ENCODE measurements at regions not wholly inside any gene's neighbourhood (a gene's known extent, or its start where the extent isn't known, plus 50 kb on each side); places are given as distances from the start of the nearest gene placed in this dataset.

- no peak for TF ChIP-seq ZBTB33 (IDR thresholded peaks at IDR 0.05; ENCODE audit: extremely low read depth, insufficient replicate concordance, low read length)
- no peak for TF ChIP-seq EZH2 (IDR thresholded peaks at IDR 0.05)
- TF ChIP-seq ZNF274 (IDR thresholded peaks at IDR 0.05; ENCODE audit: low read depth, low read length): no peak
- no peak for TF ChIP-seq CTCF (IDR thresholded peaks at IDR 0.05 in 2 of 3, conservative IDR thresholded peaks at IDR 0.05 in 1 of 3; ENCODE audit: borderline replicate concordance in 1 of 3, insufficient read depth in 1 of 3, low read depth in 2 of 3, low read length in 2 of 3)
- TF ChIP-seq POLR2A (IDR thresholded peaks at IDR 0.05; ENCODE audit: borderline replicate concordance, extremely low read depth, insufficient read depth, insufficient read length): no peak
These were observed 152.2 kb upstream of the OR4E1 start (continued) for GRCh38 chr14:21825845-21826244.

- Histone ChIP-seq H3K36me3 (ENCODE audit: control insufficient read depth in 1 of 2, insufficient read depth in 2 of 2, low read length in 2 of 2) (no peaks in the 10 kb centered on the region), H3K27me3 (ENCODE audit: insufficient read depth, low read length) (peaks cover 29% of the 10 kb centered on the region), H3K27ac (ENCODE audit: low read depth, low read length) (no peak overlapping the region), H3K9ac (ENCODE audit: low read length) (no peak overlapping the region), H2AFZ (ENCODE audit: low read depth, low read length, poor library complexity, severe bottlenecking) (no peak overlapping the region), H3K4me1 (ENCODE audit: control insufficient read depth in 1 of 2, insufficient read depth in 2 of 2, low read length in 2 of 2) (no peaks in the 10 kb centered on the region), H3K9me2 (ENCODE audit: insufficient read depth) (no peaks in the 10 kb centered on the region), H3K4me3 (replicated peaks in 1 of 2; ENCODE audit: low read depth in 1 of 2, low read length in 2 of 2) (no peak overlapping the region), H3K79me2 (ENCODE audit: insufficient read depth, low read length) (no peaks in the 10 kb centered on the region), H4K20me1 (ENCODE audit: insufficient read depth) (no peaks in the 10 kb centered on the region), H3K4me2 (ENCODE audit: low read length) (no peak overlapping the region), H3K9me3 (ENCODE audit: control insufficient read depth in 1 of 2, insufficient read depth in 1 of 2, low read depth in 1 of 2, low read length in 2 of 2) (no peaks in the 10 kb centered on the region)
- intact Hi-C loops (cut with micrococcal nuclease): no loop called here
- no peak for TF ChIP-seq SP1 (IDR thresholded peaks at IDR 0.05; ENCODE audit: low read depth)
- peak; percentile 17 to 80 (median 78); a peak in 5 of 6 replicates for TF ChIP-seq CTCF (IDR thresholded peaks at IDR 0.05 in 2 of 3, conservative IDR thresholded peaks at IDR 0.05 in 1 of 3; ENCODE audit: borderline replicate concordance in 1 of 3, insufficient read depth in 1 of 3, low read depth in 2 of 3, low read length in 2 of 3)
- POLR2A ChIA-PET: no interaction called here
- peak; percentile 89 for ATAC-seq
- peak; percentile 48 for DNase-seq (ENCODE audit: low read depth, low spot score)
- RAD21 ChIA-PET (ENCODE audit: low non-redundant PET in 1 of 2, low total read pairs in 2 of 2, uncharacterized antibody in 2 of 2, unreplicated experiment in 2 of 2): no interaction called here
- CTCF ChIA-PET: interaction anchor here (0.6 to 1.5 kb wide), 15 partner anchors 9 to 608 kb away, joined by 3 to 10 read pairs (median 4); no protein-coding TSS in a partner anchor
- BruUV-seq (replicated peaks): no TSS peak
These were observed 151.6 kb upstream of the OR4E1 start for GRCh38 chr14:21825149-21825743.
